ENCODE measurements at regions not wholly inside any gene's neighbourhood (a gene's known extent, or its start where the extent isn't known, plus 50 kb on each side); places are given as distances from the start of the nearest gene placed in this dataset.

GRCh38 chr6:165229216-165229615 lies 80.2 kb downstream of the C6orf118 start:
- in situ Hi-C loops (cut with HindIII; ENCODE audit: low pct_ligation_motif_present, low sequenced_read_pairs) = no loop called here
- no peaks in the 10 kb centered on the region for H3K36me3 ChIP-seq (replicated peaks)
- no peak overlapping the region for H3K4me3 ChIP-seq (ENCODE audit: low read depth, low read length)
- no peak for TF ChIP-seq CTCF (IDR thresholded peaks at IDR 0.05; ENCODE audit: low read depth, low read length, missing control alignments)
- H3K27me3 ChIP-seq (replicated peaks) = no peaks in the 10 kb centered on the region
- no peak overlapping the region for H3K27ac ChIP-seq
- no peak for DNase-seq

- H3K4me3 ChIP-seq (ENCODE audit: low read depth, low read length) = no peak overlapping the region
- TF ChIP-seq CTCF (IDR thresholded peaks at IDR 0.05; ENCODE audit: low read depth, low read length, missing control alignments) = no peak
- no peaks in the 10 kb centered on the region for H3K27me3 ChIP-seq (replicated peaks)
- no peak overlapping the region for H3K27ac ChIP-seq
- no peaks in the 10 kb centered on the region for H3K36me3 ChIP-seq (replicated peaks)
- in situ Hi-C loops (cut with HindIII; ENCODE audit: low pct_ligation_motif_present, low sequenced_read_pairs) = no loop called here
- no peak for DNase-seq
These were observed 81.6 kb downstream of the C6orf118 start for GRCh38 chr6:165227644-165228329.

GRCh38 chr6:165223736-165224135 lies 85.7 kb downstream of the C6orf118 start:
- Histone ChIP-seq H3K4me3 (ENCODE audit: low read depth, low read length) (no peak overlapping the region), H3K27ac (no peak overlapping the region), H3K36me3 (replicated peaks) (no peaks in the 10 kb centered on the region), H3K27me3 (replicated peaks) (no peaks in the 10 kb centered on the region)
- no peak for DNase-seq
- no peak for TF ChIP-seq CTCF (IDR thresholded peaks at IDR 0.05; ENCODE audit: low read depth, low read length, missing control alignments)
- in situ Hi-C loops (cut with HindIII; ENCODE audit: low pct_ligation_motif_present, low sequenced_read_pairs) = no loop called here

GRCh38 chr6:165223101-165223500 lies 86.3 kb downstream of the C6orf118 start:
- TF ChIP-seq CTCF (IDR thresholded peaks at IDR 0.05; ENCODE audit: low read depth, low read length, missing control alignments) = no peak
- Histone ChIP-seq H3K27me3 (replicated peaks) (no peaks in the 10 kb centered on the region), H3K4me3 (ENCODE audit: low read depth, low read length) (no peak overlapping the region), H3K36me3 (replicated peaks) (no peaks in the 10 kb centered on the region), H3K27ac (no peak overlapping the region)
- DNase-seq = no peak
- in situ Hi-C loops (cut with HindIII; ENCODE audit: low pct_ligation_motif_present, low sequenced_read_pairs) = no loop called here

GRCh38 chr6:165222315-165223025 lies 86.9 kb downstream of the C6orf118 start:
- Histone ChIP-seq H3K27me3 (replicated peaks) (no peaks in the 10 kb centered on the region), H3K27ac (no peak overlapping the region), H3K36me3 (replicated peaks) (no peaks in the 10 kb centered on the region), H3K4me3 (ENCODE audit: low read depth, low read length) (no peak overlapping the region)
- TF ChIP-seq CTCF (IDR thresholded peaks at IDR 0.05; ENCODE audit: low read depth, low read length, missing control alignments) = no peak
- in situ Hi-C loops (cut with HindIII; ENCODE audit: low pct_ligation_motif_present, low sequenced_read_pairs) = no loop called here
- no peak for DNase-seq

Measured in brain microvascular endothelial cell (primary cell).